ENCODE measurements at regions not wholly inside any gene's neighbourhood (a gene's known extent, or its start where the extent isn't known, plus 50 kb on each side); places are given as distances from the start of the nearest gene placed in this dataset.

DNA sequence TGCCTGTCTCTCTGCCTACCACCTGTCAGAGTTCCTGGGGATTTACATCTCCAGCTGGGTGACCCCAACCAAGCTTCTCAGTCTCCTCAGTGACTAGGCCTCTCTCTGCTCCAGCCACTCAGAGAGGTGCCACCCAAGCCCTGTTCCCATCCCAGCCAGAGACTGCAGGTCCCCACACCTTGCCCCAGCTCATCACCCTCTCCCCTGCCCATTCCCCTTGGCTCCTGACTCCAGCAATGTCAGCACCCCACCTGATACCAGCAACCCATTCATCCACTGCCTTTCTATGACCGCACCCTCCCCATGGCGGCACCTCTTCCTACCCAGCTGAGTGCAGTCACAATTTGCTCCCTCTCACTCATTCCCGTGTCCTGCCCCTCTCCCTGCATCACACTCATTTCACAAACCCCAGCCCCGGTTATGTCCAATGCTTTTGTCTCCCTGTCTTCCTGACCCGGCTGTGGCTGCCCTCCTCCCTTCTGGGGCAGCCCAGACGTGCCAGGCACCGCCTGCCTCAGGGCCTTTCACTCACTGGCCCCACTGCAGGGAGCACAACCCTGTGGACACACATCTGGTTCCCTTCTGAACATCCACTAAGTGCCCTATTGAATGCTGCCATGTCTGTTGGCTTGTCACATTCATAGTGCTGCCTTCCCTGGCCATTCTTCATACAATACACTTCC, 494.8 kb upstream of the HS6ST1 start:
- DNase-seq (ENCODE audit: low spot score) = no peak

DNA sequence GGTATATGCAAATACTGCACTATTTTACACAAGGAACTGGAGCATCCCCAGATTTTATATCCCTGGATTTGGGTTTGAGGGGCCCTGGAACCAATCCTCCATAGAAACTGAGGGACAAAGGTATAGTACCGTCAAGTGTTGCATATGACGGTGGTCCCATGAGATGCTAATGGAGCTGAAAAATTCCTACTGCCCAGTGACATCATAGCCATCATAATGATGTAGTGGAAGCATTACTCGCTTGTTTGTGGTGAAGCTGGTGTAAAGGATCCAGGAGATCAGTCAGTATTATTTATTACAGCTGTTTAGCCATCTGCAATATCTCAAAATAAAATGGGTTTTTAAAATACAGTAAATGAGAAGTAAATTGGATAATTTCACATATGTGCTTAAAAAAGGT, 496.6 kb upstream of the HS6ST1 start:
- no peak for DNase-seq (ENCODE audit: low spot score)

DNA sequence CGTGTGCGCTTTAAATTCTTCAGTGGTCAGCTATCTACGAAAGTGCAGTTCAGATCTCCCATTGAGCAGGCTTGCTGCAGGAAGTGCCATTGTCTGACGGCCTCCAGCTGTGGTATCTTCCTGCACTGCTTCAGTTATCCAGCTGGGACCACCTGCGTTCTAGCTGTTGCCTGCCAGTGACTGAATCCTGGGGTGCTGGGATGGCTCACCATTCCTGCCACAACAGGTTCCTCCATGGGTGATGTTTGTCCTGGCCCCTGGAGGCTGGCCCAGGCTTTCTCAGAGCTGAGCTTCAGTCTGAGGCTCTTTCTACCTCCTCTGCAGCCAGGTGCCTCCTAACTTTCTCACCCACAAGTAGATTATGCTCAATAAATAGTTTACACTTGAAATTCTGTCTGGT, 498.5 kb upstream of the HS6ST1 start:
- no peak for DNase-seq (ENCODE audit: low spot score)

DNA sequence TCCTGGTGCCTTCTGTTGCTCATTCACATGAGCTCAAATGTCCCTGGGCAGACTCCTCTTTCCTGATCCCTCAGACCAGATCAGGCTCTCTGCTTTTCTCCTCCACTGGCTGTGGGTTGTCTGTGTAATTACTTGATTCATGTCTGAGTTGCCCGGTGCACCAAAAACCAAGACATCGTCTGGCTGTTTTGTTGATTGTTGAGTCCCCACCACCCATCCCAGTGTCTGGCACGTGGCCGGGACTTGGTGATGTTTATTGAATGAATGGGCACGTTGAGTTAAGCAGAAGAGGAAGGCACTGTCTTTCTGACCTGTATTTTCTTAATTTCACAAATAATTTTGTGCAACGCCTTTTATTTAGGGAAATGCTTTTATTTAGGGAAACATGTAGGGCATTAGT, 499.1 kb upstream of the HS6ST1 start:
- no peak for DNase-seq (ENCODE audit: low spot score)

DNA sequence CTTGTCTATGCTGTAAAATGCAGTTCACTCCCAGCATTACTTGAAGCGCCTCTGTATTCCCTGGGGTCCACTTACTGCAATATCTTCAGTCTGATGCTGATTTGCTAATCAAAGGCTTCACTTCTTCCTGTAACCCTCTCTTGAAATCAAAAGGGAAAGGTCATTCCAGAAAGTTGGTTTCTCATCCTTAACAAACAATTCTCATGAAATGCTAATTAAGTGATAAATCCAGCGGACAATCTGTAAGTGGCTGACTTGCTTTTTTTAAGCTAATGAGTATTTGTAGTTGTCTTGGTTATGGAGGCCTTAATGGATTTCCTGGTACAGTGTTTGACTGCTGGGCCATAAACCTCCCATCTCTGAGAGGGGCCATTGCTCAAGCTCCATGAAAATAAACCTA, 499.6 kb upstream of the HS6ST1 start:
- no peak for DNase-seq (ENCODE audit: low spot score)

DNA sequence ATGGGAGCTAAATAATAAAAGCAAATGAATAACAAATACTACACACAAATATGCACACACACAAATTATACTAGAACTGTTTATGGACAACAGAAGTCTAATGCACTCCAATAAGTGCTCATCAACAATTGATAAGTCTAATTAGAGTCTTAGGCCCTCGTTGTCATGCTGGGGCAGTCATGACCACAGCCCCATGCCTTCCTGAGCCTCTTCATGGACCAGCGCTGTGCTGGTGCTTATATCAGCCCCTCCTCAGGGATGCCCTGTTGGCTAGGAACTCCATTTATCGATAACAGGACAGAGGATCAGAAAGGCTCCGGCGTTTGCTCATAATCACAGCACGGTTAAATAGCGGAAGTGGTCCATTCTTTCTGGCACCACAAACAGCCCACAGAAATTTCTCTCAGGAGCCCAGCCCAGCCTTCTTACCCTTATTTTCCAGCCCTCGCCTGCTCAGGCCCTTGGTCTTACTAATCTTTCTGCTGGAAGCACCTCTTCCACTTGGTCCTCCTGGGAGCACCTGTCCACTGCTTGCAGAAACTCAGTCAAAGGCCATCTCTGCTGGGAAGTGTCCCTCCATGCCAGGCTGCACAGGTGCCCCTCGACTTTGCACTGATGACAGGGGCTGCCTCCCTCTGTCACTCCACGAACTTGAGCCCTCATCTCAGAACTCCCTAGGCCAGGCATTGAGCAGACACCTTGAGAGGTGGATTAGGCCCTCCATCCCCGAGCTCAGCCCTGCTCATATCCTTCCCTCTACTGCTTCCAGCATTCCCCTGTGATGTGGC, 500.2 kb upstream of the HS6ST1 start:
- no peak for DNase-seq (ENCODE audit: low spot score)

DNA sequence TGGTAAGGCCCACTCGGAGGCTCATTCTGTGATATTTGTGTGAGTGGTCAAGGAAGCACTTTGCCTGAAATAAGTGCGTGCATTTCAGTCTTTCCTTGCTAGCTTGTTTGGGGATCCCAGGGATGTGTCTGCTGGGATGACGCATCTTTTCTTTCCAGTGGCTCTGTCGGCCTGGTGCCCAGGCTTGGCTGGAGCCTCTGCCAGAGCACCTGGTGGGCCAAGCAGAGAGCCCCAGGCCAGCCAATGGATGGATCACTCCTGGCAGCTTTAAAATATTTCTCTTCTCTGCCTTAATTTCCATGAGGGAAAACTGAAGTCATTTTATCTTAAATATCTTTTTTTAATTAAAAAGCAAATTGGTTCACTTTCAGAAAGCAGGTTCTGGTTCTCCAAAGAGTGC, 501.8 kb upstream of the HS6ST1 start:
- no peak for DNase-seq (ENCODE audit: low spot score)

DNA sequence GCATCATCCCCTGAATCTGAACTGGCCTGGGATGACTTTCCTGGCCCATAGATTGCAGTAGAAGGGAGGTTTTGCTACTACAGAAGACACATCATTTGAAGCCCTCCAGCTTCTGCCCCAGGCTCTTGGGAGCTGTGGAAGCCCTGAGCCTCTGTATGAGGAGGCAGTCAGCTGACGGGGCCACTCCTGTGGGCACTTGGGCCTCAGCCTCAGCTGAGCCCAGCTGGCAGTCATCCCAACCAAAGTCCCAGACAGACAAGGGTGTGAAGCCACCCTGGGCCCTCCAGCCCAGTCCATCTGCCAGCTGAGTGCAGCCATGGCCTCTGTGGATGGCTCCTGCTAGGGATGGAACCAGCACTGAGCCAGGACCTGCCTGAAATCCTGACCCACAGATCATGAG, 502.3 kb upstream of the HS6ST1 start:
- no peak for DNase-seq (ENCODE audit: low spot score)

DNA sequence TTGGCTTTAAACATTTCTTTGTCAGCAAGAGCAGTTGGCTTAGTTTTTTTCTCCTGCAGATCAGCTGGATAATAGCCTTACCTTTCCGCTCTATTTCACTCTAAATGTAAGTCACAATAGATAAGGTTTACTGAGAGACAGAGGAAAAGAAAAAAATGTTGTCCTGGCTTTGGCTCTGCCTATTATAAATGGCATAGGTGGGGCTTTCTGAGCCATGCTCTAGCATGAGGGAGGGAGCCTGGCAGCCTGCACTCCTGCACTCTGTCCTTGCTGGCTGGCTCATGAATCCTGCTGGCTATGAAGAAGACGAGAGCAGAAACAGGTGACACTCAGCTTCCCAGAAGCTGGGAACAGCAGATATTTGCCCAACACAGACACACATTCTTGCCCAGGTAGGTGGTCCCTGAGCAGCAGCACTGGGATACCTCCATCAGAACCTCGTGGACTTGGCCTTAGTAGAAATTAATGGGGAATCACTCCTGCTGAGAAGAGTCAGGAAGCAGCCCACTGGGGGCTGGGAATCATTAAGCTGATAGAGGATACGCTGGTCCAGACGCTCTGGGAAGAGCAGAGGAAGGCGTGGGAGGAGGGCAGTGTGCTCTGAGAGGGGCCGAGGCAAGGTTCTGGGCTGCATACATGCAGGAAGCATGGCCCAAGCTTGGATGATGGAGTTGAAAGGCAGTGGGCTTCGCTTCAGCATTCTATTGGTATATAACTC, 514.4 kb upstream of the HS6ST1 start:
- DNase-seq (ENCODE audit: low spot score) = no peak

DNA sequence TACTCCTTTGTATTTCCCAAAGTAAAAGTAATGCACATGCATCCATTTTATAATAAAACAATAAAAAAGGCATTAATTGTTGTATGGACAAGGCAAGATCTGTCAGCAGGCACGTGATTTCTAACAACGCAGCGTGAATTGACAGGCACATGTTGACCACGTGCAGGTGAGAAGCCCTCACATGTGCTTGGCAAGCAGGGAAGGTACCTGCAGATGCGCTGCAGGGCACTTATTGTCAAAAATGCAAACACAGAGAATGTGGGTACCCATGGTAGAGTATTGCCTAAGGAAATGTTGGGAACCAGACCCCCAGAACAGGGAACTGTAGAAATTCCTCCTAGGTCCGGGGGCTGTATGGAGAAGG, 515.0 kb upstream of the HS6ST1 start:
- no peak for DNase-seq (ENCODE audit: low spot score)

DNA sequence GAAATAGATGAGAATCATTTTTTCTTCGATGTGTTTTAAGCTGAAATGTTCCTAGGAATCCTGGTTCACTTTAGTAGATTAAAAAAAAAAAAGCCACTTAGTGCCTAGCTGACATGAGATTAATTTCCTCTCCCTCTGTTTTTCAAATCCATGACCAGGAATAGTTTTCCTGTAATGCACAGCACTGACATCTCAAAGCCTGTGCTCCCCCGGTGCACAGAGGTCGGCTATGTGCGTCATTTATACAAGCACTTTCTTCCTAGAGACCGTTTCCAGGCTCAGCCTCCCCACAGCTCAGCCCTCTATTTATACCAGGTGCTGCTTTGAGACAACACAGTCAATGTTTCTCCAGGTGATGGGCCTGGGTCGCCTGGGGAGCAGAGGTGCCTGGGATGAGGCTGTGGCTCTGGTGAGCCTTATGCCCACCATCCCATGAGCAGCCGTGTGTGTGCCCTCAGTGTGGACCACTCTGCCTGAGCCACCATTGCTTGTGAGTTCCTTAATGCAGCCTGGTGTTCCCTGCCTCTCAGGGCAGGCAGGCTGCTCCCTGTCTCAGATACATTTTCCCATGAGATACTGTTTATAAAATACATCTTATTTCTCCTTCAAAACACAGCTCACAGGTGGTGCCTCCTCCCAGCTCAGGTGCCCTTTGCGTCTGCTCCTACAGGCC, 515.7 kb upstream of the HS6ST1 start:
- no peak for DNase-seq (ENCODE audit: low spot score)

DNA sequence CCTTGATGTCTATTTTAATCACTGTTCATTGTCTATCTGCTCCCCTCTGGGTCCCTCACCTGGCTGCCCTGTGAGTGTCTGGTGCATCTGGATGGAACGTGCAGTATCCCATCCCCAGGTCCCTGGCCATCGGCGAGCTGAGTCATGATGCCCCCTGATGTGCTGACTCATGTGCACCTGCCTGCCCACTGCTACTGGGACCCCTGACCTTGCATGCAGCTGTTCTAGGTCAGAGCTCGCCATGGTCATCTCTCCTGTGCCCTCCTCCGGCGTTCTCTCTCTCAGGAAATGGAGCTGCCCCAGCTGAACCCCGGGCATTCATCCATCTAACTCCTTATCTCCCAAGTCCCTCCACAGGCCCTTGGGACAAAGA, 516.2 kb upstream of the HS6ST1 start:
- no peak for DNase-seq (ENCODE audit: low spot score)

DNA sequence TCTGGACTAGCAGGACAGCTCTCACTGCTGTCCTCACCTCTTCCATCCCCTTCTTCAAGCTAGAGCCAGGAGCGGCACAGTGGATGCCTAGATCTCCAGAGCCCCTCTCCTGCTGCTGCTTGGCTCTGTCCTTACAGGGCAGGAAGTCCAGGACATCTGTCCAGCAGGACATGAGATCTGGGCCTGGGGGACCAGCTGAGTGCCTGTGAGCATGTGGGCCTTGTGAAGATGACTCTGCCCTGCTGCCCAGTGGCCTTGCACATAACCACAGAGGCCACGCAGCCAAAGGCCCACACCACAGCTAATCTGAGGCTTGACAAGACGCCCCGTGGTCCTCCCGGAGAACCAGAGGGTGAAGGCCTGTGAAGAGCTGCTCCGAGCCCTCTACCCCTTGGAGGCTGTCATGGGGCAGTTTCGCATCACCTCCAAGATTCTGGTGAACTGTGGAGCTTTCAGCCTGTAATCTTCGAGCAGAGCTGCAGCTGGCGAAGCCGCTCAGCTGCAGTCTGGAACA, 516.7 kb upstream of the HS6ST1 start:
- no peak for DNase-seq (ENCODE audit: low spot score)

DNA sequence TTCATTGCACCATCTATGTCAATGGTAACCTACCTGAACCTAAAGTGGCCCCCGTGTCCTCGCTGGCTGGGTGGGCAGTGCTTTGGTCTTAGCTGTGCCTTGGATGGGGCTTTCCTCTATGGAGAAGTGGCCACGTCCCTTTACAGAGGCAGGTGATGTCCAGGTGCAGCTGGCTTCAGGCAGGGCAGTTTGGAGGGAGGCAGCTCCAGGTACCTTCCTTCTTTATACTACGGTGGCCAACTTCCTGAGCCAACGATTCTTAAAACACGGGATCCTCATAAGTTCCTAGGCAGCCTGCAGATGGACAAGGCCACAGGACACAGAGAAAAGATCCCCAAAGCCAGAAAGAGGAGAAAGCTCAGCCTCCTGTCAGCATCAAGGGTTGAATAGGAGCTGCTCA, 517.3 kb upstream of the HS6ST1 start:
- no peak for DNase-seq (ENCODE audit: low spot score)

DNA sequence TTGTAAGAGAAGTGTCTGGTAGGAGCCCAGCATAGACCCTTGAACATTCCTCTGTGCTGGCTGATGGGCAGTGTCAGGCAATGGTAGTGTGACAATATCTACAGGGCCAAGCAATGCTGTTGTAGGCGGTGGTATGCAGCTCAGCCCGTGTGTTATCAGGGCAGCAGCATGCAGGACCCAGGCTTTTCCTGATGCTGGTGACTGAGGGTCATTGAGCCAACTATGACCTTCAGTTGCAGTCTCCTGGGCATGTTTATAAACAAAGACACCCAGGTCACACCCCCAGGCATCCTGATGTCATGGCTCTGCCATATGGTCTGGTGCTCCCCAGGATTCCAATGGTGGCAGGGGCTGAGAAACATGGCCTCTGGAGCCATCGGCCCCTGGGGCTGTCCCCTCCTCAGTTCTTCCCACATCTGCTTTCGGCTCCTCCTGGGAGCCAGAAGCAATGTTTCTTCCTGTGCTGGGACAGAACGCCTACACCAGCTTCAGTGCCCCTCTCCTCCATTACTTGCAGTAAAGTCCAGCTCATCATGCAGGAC, 518.0 kb upstream of the HS6ST1 start:
- DNase-seq (ENCODE audit: low spot score) = no peak

DNA sequence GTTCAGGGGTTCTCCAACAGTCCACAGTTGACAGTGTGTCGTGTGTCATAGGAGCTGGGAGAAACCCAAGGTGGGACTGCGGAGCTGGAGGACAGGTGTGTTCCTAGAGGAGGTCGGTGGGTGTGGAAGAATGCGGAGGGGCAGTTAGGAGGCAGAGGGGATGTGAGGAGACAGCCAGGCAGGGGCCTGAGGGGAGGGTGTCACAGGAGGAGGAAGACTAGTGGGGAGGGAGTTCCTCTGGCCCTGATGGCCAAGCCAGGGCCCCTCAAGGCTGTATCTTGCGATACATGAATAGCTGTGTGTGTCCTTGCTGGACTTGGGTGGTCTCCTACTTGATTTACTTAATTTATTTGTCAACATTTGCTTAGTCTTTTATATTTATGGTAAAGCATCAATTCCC, 519.6 kb upstream of the HS6ST1 start:
- DNase-seq (ENCODE audit: low spot score) = no peak

DNA sequence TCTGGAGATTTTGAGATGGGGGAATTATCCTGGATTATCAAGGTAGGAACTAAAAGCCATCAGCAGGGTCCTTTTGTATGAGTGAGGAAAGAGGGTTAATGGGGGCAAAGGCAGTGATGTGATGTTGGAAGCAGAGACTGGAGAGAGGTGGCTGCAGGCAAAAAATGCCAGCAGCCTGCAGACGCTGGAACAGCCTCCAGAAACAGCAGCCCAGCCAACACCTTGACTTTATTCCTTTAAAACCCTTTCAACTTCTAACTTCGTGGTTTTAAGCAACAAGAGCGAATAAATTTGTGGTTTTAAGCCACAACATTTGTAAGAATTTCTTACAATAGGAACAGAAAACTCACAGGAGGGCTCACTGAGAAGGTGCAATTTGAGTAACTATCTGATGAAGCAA, 523.1 kb upstream of the HS6ST1 start:
- DNase-seq (ENCODE audit: low spot score) = no peak

DNA sequence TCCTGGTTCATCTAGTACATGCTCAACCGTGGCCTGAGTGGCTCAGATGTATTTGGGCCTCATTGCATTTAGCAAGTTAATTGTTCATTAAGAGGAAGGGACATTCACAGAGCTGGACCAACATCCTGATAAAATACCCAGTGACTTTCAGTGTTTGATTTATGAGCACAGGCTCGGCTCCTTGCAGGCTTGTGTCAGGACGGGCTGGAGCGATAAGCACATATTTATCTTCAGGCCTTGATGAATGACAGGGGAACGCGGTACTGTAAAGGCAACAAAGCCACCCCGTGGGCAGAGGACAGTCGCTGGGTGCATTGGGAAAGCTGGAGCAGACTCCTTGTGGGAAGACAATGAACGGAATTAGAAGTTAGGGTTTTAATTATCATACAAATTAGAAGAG, 548.6 kb upstream of the HS6ST1 start:
- DNase-seq (ENCODE audit: low spot score) = no peak

DNA sequence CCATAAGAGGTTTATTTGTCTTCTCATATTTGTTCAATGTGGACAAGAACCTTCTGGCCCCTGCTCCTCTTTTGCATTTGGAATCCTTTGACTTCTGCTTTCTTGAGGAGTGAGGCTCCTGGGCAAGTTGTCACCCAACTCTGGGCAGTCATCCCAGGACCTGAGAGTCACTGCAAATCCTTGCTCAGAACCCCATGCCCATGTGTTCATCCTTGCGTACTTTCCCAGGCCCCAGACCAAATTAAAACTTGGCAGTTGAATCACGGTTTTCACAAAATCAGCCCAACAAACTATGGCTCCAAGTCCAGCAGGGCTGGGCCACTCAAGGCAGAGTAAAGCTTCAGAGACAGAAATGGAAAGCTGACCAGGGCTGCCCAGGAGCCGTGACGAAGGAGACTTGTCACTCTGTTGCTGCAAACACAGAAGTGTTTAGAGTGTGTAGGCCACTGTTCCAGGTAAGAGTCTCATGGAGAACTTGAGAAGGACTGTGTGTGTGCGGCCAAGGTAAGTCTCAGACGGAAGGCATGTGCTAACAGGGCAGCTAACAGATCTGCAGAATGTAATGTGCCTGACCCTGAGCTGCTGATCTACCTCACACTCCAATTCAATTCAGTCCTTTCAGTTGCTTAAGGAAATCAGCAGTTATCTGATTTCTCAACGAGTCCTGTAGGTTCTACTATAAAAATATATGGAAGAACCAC, 549.4 kb upstream of the HS6ST1 start:
- peak; percentile 26 for DNase-seq (ENCODE audit: low spot score)

DNA sequence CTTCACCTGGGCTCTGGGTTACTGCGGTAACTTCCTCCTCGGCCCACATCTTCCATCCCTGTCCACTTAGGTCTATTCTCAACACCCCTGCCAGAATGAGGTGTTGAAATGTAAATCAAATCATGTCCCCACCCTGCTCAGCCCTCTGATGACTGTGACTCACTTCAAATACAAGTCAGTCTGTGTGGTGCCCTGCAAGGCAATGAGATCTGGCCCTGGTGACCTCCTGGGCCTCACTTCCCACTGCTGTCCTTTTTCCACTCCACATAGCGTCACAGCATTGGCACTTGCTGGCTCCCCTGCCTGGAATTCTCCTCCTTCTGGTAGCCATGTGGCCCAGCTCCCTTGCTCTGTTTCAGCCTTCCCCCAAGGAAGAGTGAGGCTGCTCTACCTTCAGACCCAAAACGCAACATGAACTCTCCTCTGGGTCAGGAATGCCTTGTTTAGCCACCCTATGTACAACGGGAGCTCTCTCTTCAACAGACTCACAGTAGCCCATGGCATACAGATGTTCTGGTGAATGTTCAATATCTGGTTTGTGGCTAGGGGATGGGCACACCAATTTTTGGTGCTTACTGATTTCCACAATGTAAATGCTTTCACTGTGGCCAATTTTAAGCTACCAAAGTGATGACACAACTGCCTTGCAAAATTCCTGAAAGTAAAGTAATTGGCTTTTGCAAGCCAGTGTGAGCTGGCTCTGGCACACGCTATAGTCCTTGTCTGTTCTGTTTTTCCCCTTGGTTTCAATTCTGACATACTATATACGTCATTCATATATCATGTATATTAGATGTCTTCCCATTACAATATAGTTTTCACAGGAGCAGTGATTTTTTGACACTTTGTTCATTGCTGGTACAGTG, 550.3 kb upstream of the HS6ST1 start:
- no peak for DNase-seq (ENCODE audit: low spot score)

DNA sequence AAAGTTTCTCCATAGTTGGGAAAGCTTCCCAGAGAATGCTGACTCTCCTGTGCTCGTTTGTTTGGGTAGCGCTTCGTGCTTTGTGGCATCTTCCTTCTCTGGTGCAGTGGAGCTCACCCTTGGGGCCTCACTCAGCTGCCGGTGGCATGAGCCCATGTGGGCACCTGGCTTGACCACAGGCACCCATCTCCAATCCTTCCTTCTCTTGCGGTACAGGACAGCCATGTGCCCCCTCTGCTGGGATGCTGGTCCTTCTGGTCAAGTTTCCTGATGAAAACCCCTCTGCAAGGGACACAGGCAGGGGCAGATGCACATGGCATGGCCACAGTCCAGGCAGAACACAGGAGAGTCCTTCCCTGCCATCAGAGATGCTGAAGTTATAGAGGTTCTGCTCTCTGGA, 555.9 kb upstream of the HS6ST1 start:
- no peak for DNase-seq (ENCODE audit: low spot score)

Data from putamen (tissue), 1 donor.